OCI-M2 (cell line): ENCODE measurements at regions not wholly inside any gene's neighbourhood (a gene's known extent, or its start where the extent isn't known, plus 50 kb on each side); places are given as distances from the start of the nearest gene placed in this dataset.

ENCODE experiments used
- DNase-seq: peaks from one replicate; lab custom pipeline; 2025; ENCODE audit not compliant: unreplicated experiment; lab: John Stamatoyannopoulos, UW

GRCh38 chr9:115599898-115600297, 481.9 kb upstream of the TNC start:
- DNase-seq: no peak

GRCh38 chr9:115601434-115601833, 483.5 kb upstream of the TNC start:
- DNase-seq: no peak

- no peak for DNase-seq
Observed at GRCh38 chr9:115604831-115605483, 487.0 kb upstream of the TNC start.

- no peak for DNase-seq
Observed at GRCh38 chr9:115606838-115607237, 488.9 kb upstream of the TNC start.

- DNase-seq: no peak
Observed at GRCh38 chr9:115614326-115614999, 496.5 kb upstream of the TNC start.

- DNase-seq: no peak
Observed at GRCh38 chr9:115615000-115615401, 497.0 kb upstream of the TNC start.

- no peak for DNase-seq
Observed at GRCh38 chr9:115615821-115616665, 498.1 kb upstream of the TNC start.

- DNase-seq: no peak
Observed at GRCh38 chr9:115616666-115617239, 498.8 kb upstream of the TNC start.

- no peak for DNase-seq
Observed at GRCh38 chr9:115625251-115625650, 507.3 kb upstream of the TNC start.

- no peak for DNase-seq
Observed at GRCh38 chr9:115625954-115626353, 508.0 kb upstream of the TNC start.

GRCh38 chr9:115627511-115627910, 509.6 kb upstream of the TNC start:
- no peak for DNase-seq

GRCh38 chr9:115628426-115628825, 510.5 kb upstream of the TNC start:
- DNase-seq: no peak

- DNase-seq: no peak
Observed at GRCh38 chr9:115629879-115630840, 512.2 kb upstream of the TNC start.

GRCh38 chr9:115632391-115632790, 514.4 kb upstream of the TNC start:
- DNase-seq: no peak

GRCh38 chr9:115633104-115633503, 515.1 kb upstream of the TNC start:
- no peak for DNase-seq

GRCh38 chr9:115635680-115636383, 517.8 kb upstream of the PAPPA start:
- DNase-seq: no peak

- DNase-seq: no peak
Observed at GRCh38 chr9:115636596-115636995, 517.0 kb upstream of the PAPPA start.

GRCh38 chr9:115637661-115638060, 515.9 kb upstream of the PAPPA start:
- no peak for DNase-seq

- no peak for DNase-seq
Observed at GRCh38 chr9:115640887-115641286, 512.7 kb upstream of the PAPPA start.

- no peak for DNase-seq
Observed at GRCh38 chr9:115642285-115642684, 511.3 kb upstream of the PAPPA start.
